ENCODE measurements at regions not wholly inside any gene's neighbourhood (a gene's known extent, or its start where the extent isn't known, plus 50 kb on each side); places are given as distances from the start of the nearest gene placed in this dataset.

DNA sequence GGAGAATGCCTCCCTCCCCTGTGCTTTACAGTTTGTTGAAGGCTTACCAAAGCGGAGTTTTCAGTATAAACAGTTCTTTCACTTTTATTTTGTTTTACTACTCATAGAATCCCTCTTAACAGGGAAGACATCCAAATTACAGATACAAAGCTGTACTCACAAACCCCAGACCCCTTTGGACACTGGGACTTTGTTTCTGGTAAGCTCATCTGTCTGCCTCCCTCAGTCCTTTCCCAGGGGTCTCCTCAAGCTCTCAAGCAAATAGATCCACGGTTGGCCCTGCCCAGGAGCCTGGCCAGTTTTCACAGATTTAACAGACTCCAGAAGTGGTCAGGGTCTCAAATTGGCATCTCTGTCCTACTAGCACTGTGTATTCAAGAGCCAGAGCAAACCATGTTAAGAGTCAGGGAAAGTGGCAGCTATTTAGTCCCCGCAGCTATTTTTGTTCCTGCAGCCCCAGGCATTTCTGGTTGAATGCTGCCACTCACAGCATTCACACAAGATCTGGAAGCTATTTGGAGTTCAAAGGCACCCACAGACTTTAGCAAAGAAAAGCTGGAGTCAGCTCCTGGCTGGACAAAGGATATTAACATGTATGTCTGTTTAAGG is 54.2 kb downstream of the TMEM100 start:
- TF ChIP-seq TAF1 (IDR thresholded peaks at IDR 0.05; ENCODE audit: borderline replicate concordance, insufficient read depth, low read length) (no peak), POLR2AphosphoS5 (IDR thresholded peaks at IDR 0.05; ENCODE audit: low read depth, low read length) (no peak), SIN3A (IDR thresholded peaks at IDR 0.05; ENCODE audit: borderline replicate concordance, insufficient read depth, low read length) (no peak), FOXP2 (optimal IDR thresholded peaks at IDR 0.05; ENCODE audit: borderline replicate concordance, extremely low read depth, extremely low read length, insufficient read depth) (no peak)
- TF ChIP-seq, protein P1, sequence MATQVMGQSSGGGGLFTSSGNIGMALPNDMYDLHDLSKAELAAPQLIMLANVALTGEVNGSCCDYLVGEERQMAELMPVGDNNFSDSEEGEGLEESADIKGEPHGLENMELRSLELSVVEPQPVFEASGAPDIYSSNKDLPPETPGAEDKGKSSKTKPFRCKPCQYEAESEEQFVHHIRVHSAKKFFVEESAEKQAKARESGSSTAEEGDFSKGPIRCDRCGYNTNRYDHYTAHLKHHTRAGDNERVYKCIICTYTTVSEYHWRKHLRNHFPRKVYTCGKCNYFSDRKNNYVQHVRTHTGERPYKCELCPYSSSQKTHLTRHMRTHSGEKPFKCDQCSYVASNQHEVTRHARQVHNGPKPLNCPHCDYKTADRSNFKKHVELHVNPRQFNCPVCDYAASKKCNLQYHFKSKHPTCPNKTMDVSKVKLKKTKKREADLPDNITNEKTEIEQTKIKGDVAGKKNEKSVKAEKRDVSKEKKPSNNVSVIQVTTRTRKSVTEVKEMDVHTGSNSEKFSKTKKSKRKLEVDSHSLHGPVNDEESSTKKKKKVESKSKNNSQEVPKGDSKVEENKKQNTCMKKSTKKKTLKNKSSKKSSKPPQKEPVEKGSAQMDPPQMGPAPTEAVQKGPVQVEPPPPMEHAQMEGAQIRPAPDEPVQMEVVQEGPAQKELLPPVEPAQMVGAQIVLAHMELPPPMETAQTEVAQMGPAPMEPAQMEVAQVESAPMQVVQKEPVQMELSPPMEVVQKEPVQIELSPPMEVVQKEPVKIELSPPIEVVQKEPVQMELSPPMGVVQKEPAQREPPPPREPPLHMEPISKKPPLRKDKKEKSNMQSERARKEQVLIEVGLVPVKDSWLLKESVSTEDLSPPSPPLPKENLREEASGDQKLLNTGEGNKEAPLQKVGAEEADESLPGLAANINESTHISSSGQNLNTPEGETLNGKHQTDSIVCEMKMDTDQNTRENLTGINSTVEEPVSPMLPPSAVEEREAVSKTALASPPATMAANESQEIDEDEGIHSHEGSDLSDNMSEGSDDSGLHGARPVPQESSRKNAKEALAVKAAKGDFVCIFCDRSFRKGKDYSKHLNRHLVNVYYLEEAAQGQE (IDR thresholded peaks at IDR 0.05; ENCODE audit: insufficient read depth in 1 of 2, low read depth in 2 of 2, low read length in 2 of 2) = no peak
